HUES64 (cell line): ENCODE measurements at regions not wholly inside any gene's neighbourhood (a gene's known extent, or its start where the extent isn't known, plus 50 kb on each side); places are given as distances from the start of the nearest gene placed in this dataset.

Experiments used
- H3K27ac ChIP-seq: 2 replicates; pipeline ENCODE4 v1.7.0; 2013; ENCODE audit warnings: low read depth, low read length, inconsistent platforms
- H3K27me3 ChIP-seq: 2 replicates; pipeline ENCODE4 v1.6.1; 2013; ENCODE audit warnings: mild to moderate bottlenecking, low read length; ENCODE audit not compliant: insufficient read depth
- H3K36me3 ChIP-seq: 2 replicates; pipeline ENCODE4 v1.6.1; 2013; ENCODE audit warnings: mild to moderate bottlenecking, low read length; ENCODE audit not compliant: insufficient read depth
- H3K4me1 ChIP-seq: 2 replicates; pipeline ENCODE4 v1.6.1; 2013; ENCODE audit warnings: mild to moderate bottlenecking, low read length, moderate library complexity; ENCODE audit not compliant: insufficient read depth
- H3K4me3 ChIP-seq: 2 replicates; pipeline ENCODE4 v1.5.1; 2013; ENCODE audit warnings: mild to moderate bottlenecking, low read length, moderate library complexity
- H3K9ac ChIP-seq: 2 replicates; pipeline ENCODE4 v1.6.1; 2013; ENCODE audit warnings: mild to moderate bottlenecking, low read depth, low read length
- H3K9me3 ChIP-seq: 2 replicates; pipeline ENCODE4 v1.6.1; 2013; ENCODE audit warnings: low read depth, low read length; ENCODE audit not compliant: insufficient read depth
- WGBS: fragments of 150-250, 120-280 bp; methylation state at CpG from one replicate; pipeline ENCODE4 v1.1.7; 2013; ENCODE audit warnings: missing lambda C conversion rate; 5-methylcytosine and 5-hydroxymethylcytosine counted together

DNA sequence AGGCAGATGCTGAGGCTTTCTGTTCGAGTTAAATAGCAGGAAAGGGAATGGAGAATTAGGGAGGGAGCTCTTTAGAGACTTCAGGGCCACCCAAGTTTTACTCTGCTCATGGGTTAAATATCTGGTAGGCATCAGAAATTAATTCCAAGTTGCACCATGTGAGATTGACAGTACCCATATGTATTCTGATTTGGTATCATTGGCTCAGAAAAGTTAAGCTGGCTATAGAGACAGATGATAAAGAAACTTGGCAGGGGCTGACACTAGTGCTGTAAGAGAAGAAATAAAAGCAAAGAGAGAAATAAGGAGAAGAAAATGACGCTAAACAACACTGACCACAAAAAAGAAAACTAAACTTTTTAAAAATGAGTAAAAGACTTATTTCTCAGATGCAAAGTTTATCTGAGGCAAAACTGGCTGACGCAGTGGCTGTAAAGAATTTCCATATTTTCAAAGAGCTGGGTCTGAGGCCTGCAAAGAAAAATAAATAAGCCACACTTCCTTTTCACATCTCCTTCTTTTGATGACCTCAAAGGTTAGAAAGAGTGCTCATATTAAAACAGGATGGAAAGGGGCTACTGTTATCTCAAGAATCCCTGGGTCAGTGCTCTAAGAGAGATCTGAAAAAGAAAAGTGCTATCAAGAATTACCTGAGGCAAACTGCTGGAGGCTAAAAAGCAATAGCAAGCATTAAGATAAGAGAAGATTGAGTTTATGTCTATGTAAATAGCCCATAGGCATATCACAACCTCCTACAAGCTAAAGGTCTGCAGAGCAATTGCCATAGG lies 399.0 kb upstream of the MEF2C start:
- no peaks in the 10 kb centered on the region for H3K36me3 ChIP-seq
- H3K4me1 ChIP-seq: no peaks in the 10 kb centered on the region
- no peaks in the 10 kb centered on the region for H3K9me3 ChIP-seq
- H3K4me3 ChIP-seq: no peak overlapping the region
- WGBS: 94% methylated on average over 2 of the region's 3 CpGs
- no peak overlapping the region for H3K27ac ChIP-seq
- no peaks in the 10 kb centered on the region for H3K27me3 ChIP-seq
- H3K9ac ChIP-seq: no peak overlapping the region

DNA sequence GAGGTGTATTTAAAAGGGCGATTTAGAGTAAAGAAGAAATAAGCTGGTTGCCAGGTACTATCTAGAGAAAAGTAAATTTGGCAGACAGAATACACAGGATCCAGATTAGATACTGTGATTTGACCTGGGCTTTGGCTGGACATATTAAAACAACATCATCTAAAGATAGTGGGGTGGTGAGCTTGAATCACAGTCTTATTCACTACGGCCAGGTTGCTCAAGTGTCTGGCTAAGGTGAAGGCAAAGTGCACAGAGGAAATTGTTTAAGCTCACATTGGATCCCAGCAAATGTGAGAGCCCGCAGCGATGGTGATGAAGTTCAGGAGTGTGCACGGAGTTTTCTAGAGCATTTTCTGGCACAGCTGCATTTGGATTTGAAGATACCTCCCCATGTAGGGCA lies 398.2 kb upstream of the MEF2C start:
- Histone ChIP-seq H3K4me3 (no peak overlapping the region), H3K27ac (no peak overlapping the region), H3K9ac (no peak overlapping the region), H3K9me3 (no peaks in the 10 kb centered on the region), H3K27me3 (no peaks in the 10 kb centered on the region), H3K36me3 (no peaks in the 10 kb centered on the region), H3K4me1 (no peaks in the 10 kb centered on the region)
- WGBS: 95% methylated on average over 5 of the region's 5 CpGs

DNA sequence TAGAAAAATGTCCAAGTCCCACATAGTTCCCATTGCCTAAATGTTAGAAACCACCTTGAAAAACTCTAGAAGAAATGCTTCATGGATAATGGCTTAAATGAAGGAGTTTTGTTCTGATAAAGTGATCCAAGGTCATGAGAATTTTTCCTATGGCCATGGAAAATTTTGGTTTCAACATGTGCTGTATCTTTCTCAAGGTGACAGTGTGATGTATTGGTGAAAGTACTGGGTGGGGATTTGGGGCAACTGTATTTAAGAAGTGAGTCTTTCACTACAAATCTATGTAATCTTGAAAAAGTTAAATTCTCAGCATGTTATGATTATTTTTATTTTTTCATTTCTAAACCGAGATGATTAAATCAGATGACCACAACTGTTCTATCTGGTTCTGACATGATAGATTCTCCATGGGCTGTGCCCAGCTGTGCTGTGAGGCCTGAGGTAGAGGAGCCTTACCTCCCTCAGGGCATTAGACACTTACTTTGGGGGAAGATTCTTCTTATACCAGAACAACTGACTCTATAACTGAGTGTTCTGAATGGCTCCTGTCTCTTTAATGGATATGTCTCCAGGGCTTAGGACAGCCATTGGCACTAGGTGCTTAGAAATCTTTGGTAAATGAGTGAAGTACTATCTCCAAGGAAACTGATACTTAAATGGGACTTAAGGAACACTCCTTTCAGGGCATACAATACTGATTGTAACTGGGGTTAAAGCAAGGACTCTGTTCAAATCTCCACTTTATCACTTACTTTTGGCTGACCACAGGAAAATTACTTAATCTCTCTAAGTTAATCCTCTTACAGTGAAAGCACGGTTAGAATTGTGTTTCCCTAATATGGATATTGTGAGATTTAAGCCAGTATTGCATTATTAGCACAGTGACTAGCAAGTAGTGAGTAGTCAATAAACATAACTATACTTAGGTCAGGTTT lies 397.4 kb upstream of the MEF2C start:
- no peak overlapping the region for H3K9ac ChIP-seq
- H3K4me1 ChIP-seq: no peaks in the 10 kb centered on the region
- H3K9me3 ChIP-seq: no peaks in the 10 kb centered on the region
- no peaks in the 10 kb centered on the region for H3K27me3 ChIP-seq
- H3K36me3 ChIP-seq: no peaks in the 10 kb centered on the region
- no peak overlapping the region for H3K4me3 ChIP-seq
- H3K27ac ChIP-seq: no peak overlapping the region
- 89% methylated on average over 1 of the region's 2 CpGs for WGBS

DNA sequence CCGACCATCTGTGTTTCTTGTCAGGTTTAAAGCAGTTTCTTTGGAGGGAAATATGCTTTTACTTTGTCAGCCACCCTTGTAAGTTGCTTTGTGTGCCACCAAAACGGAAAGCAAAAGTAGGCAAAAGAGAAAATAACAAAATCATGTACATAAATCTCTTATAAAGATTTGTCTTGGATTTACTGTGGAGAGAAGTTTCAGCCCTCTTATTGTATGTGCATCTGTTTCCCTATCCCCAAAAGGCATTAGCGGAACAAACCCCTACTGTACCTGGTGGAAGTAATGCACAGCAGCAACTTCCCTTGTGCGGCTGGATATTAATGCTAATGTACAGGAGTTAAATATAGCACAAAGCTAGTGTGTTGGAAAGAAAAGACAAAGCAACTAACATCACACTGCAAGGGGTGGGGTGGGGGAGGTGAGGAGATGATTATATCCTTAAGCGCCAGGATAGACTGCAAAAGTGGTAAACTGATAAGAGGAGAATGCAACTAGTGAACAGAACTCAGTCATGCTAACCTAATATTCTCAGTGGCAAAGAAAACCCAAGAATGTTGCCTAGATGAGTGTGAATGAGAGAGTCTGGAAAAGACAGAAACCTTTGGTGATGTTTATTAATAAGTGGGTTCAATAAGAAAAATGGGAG lies 396.5 kb upstream of the MEF2C start:
- no peaks in the 10 kb centered on the region for H3K9me3 ChIP-seq
- H3K4me3 ChIP-seq: no peak overlapping the region
- H3K36me3 ChIP-seq: no peaks in the 10 kb centered on the region
- no peaks in the 10 kb centered on the region for H3K27me3 ChIP-seq
- H3K4me1 ChIP-seq: no peaks in the 10 kb centered on the region
- no peak overlapping the region for H3K27ac ChIP-seq
- no peak overlapping the region for H3K9ac ChIP-seq
- 93% methylated on average over 4 of the region's 5 CpGs for WGBS

DNA sequence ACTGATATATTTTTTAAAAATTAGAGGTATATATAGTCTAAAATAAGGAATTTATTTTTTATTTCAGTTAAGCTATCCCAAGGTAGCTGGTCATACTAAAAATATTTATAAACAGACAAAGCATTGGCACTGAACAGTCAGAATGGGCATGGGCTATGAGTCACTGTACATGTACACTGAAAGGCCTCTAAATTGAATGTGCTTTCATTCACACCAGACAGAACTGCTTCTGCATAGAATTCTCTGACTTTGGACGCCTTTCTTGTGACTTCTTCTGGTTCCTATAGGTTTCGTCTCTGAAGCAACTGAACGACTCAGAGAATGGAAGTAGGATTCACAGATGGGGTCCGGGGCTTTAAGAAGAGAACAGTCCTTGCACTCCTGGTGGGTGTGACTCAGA lies 394.8 kb upstream of the MEF2C start:
- Histone ChIP-seq H3K27ac (no peak overlapping the region), H3K4me1 (no peaks in the 10 kb centered on the region), H3K9ac (no peak overlapping the region), H3K9me3 (no peaks in the 10 kb centered on the region), H3K4me3 (no peak overlapping the region), H3K36me3 (no peaks in the 10 kb centered on the region), H3K27me3 (no peaks in the 10 kb centered on the region)
- WGBS: 84% methylated on average over 4 of the region's 4 CpGs

DNA sequence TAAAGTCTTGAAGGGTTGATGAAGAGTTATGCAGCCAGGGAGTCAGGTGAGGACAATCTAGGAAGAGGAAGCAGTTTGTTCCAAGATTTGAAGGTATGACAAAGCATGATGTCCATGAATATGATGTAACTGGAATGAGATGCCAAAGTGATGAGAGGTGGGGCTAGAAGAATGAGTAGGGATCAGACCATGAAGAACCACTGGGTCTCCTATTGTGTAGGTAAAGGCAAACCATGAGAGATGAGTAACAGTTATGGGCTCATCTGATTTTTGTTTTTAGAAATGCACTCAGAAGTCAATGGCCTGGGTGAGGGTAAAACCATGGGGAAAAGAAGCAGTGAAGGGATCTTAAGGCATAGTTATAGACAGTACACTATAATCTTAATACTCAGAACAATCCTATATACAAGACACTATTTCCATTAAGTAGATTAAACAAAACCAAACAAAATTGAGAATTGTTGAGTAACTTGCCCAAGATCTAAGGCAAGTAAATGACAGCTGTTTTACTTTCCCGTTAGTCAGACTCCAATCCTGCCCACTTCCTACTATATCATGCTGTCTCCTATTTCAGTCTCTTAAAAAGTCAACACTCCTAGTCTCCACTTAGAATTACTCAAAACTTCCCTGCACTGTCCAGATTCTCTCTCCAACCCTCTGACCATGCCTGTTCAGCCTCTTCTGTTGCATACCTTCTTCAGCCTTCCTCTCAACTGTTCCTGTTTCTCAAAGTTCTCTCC lies 393.8 kb upstream of the MEF2C start:
- Histone ChIP-seq H3K36me3 (no peaks in the 10 kb centered on the region), H3K9ac (no peak overlapping the region), H3K27me3 (no peaks in the 10 kb centered on the region), H3K27ac (no peak overlapping the region), H3K4me1 (no peaks in the 10 kb centered on the region), H3K4me3 (no peak overlapping the region), H3K9me3 (no peaks in the 10 kb centered on the region)
- WGBS: 98% methylated on average over 1 of the region's 1 CpG

DNA sequence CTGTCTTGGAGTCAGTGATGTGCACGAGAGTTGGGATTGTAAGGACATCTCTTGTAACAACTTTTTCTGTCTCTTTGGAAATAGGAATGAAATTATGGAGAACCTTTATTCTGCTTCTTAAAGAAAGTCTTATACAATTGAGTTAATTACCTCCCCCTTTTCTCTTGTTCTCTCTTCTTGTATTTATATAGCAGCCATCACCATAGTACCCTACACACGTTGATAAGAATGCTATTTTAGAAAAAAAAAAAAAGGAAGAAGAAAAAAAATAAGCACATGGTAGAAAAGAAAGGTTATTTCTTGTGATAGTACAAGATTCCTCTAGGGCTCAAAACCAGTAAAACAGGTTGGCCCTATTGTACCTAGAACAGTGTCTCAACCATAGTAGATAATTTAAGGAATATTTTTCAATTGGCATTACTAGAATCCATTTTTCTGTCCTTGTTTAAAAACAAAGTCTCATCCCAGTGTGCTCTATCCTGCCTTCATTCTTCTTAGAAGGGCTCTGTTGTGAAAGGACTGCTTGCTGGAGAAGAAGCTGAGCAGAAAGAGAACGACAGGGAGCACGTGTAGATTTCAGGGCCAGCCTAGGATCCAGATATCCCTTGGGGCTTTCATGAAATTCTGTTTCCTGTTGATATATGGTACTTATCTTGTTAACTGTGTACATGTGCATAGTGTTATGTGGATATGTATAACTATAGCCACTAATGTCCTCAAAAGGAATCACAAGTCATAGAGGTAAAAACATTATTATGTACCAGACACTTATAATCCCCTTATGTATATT lies 392.3 kb upstream of the MEF2C start:
- no peak overlapping the region for H3K27ac ChIP-seq
- no peak overlapping the region for H3K4me3 ChIP-seq
- H3K9ac ChIP-seq: no peak overlapping the region
- no peaks in the 10 kb centered on the region for H3K36me3 ChIP-seq
- no peaks in the 10 kb centered on the region for H3K4me1 ChIP-seq
- WGBS: 90% methylated on average over 3 of the region's 4 CpGs
- no peaks in the 10 kb centered on the region for H3K9me3 ChIP-seq
- H3K27me3 ChIP-seq: no peaks in the 10 kb centered on the region

DNA sequence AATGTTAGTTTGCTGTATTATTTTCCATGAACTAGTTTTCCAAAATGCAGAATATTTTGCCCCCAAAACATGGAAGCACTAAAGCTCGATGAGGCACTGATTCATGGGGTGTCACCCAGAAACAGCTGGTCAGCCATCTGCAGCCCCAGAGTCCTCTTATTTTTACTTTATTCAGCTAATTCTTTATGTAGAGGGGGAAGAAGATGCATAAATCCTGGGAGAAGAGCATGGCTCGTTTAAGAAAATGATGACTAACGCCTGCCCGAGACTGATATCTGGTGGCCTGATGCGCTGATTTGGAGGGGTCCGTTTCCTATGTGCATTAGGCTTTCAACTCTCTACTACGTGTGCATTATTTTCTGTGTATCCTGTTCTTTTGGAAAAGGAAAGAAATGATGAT lies 390.3 kb upstream of the MEF2C start:
- Histone ChIP-seq H3K27me3 (no peaks in the 10 kb centered on the region), H3K4me1 (no peaks in the 10 kb centered on the region), H3K27ac (no peak overlapping the region), H3K36me3 (no peaks in the 10 kb centered on the region), H3K4me3 (no peak overlapping the region), H3K9me3 (no peaks in the 10 kb centered on the region), H3K9ac (no peak overlapping the region)
- 95% methylated on average over 7 of the region's 7 CpGs for WGBS

DNA sequence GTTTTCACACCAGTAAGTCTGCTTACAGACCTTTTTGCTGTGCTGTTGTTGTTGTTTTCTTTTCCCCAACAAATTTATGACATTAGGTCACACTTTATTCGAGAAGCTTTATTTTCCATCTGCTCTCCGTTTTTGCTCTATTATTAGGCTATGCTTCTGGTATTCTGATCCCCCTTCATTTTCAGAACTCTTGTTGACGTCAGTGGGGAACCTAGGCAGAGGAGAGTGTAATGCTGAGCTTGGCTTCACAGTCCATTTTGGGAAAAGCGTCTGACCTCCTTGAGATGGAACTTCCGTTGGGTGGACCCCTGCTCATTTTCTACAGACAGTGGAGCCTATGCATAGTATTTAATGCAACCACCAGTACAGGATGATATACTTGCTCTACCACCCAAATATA lies 387.9 kb upstream of the MEF2C start:
- Histone ChIP-seq H3K27me3 (no peaks in the 10 kb centered on the region), H3K4me3 (no peak overlapping the region), H3K27ac (no peak overlapping the region), H3K4me1 (no peaks in the 10 kb centered on the region), H3K9me3 (no peaks in the 10 kb centered on the region), H3K9ac (no peak overlapping the region), H3K36me3 (no peaks in the 10 kb centered on the region)
- 93% methylated on average over 5 of the region's 5 CpGs for WGBS

DNA sequence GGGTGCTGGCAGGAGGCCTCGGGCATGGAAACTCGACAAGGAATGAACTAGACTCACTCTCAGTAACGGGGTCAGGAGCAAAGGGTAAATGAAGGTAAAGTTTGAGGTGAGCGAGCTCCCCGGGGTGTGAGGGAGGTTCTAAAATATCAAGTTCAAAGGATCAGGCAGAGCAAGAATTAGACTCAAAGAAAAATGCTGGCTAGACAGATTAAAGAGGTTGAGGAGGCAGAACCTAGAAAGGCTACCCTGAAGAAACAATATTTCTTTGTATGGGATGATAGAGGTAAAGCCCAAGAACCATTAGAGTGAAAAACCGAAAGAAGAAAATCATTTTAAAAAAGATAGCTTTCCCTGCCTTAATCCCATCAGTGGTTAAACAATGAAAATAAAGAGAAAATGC lies 386.7 kb upstream of the MEF2C start:
- H3K36me3 ChIP-seq: no peaks in the 10 kb centered on the region
- no peak overlapping the region for H3K27ac ChIP-seq
- H3K4me1 ChIP-seq: no peaks in the 10 kb centered on the region
- no peak overlapping the region for H3K4me3 ChIP-seq
- H3K9ac ChIP-seq: no peak overlapping the region
- WGBS: 90% methylated on average over 5 of the region's 6 CpGs
- H3K9me3 ChIP-seq: no peaks in the 10 kb centered on the region
- H3K27me3 ChIP-seq: no peaks in the 10 kb centered on the region
